Activated naive CD8-positive, alpha-beta T cell treated with anti-CD3 and anti-CD28 coated beads for 36 hours (primary cell): ENCODE measurements at regions not wholly inside any gene's neighbourhood (a gene's known extent, or its start where the extent isn't known, plus 50 kb on each side); places are given as distances from the start of the nearest gene placed in this dataset.

Source experiments
- DNase-seq: peaks from one replicate; pipeline ENCODE4 v3.0.0; 2021
- H3K27ac Mint-ChIP-seq: one replicate; pipeline ENCODE4 v1.8.0; 2022; ENCODE audit warnings: mild to moderate bottlenecking, moderate library complexity, mixed read lengths
- H3K27me3 Mint-ChIP-seq: one replicate; pipeline ENCODE4 v1.8.0; 2022; ENCODE audit warnings: mild to moderate bottlenecking, mixed read lengths
- H3K36me3 Mint-ChIP-seq: one replicate; pipeline ENCODE4 v1.8.0; 2021; ENCODE audit warnings: mild to moderate bottlenecking, mixed read lengths
- H3K4me1 Mint-ChIP-seq: one replicate; pipeline ENCODE4 v1.8.0; 2021; ENCODE audit warnings: mixed read lengths
- H3K4me3 Mint-ChIP-seq: one replicate; pipeline ENCODE4 v1.8.0; 2022; ENCODE audit warnings: mild to moderate bottlenecking, moderate library complexity, mixed read lengths
- H3K9me3 Mint-ChIP-seq: one replicate; pipeline ENCODE4 v1.8.0; 2022; ENCODE audit warnings: mixed read lengths

DNA sequence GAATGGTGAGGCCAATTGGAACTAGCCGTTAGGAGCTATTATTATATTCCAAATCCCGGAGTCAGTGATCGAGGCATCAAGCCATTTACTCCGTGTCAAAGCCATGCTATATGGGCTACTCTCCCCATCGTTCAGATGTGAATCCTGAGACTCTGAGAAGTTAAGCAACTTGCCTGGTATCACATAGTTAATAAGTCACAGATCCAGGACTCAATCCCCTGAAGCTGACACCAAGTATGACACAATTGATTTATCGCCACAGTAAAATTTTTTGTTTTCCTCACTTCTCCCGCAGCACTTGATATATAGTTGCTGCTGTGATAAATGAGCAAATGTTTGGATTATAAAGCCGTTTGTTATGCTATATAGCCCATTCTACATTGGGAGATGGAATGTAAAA lies 50.8 kb upstream of the TSHZ2 start:
- peaks cover 10% of the 10 kb centered on the region for H3K4me1 Mint-ChIP-seq
- no peak overlapping the region for H3K4me3 Mint-ChIP-seq
- H3K27ac Mint-ChIP-seq = no peak overlapping the region
- H3K36me3 Mint-ChIP-seq = no peaks in the 10 kb centered on the region
- H3K27me3 Mint-ChIP-seq = peaks cover 8% of the 10 kb centered on the region
- DNase-seq = no peak
- H3K9me3 Mint-ChIP-seq = peaks cover 2% of the 10 kb centered on the region

DNA sequence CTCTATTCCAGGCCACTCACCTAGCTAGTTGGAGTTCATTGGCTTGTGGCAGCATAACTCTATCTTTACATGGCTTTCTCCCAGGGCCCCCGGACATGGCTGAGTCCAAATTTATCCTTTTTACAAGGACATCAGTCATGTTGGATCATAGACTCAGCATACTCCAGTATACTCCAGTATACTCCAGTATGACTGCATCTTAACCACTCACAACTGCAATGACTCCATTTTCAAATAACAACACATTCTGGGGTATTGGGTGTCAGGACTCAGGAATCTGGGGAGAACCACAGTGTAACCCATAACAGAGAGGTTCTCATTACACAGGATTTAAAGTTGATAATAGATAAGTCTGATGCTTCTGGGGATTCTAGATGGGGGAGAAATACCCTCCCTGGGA lies 53.8 kb upstream of the TSHZ2 start:
- H3K4me3 Mint-ChIP-seq = no peak overlapping the region
- DNase-seq = no peak
- no peak overlapping the region for H3K27ac Mint-ChIP-seq
- peaks cover 4% of the 10 kb centered on the region for H3K27me3 Mint-ChIP-seq
- H3K4me1 Mint-ChIP-seq = peaks cover 4% of the 10 kb centered on the region
- no peaks in the 10 kb centered on the region for H3K36me3 Mint-ChIP-seq
- H3K9me3 Mint-ChIP-seq = peaks cover 9% of the 10 kb centered on the region

DNA sequence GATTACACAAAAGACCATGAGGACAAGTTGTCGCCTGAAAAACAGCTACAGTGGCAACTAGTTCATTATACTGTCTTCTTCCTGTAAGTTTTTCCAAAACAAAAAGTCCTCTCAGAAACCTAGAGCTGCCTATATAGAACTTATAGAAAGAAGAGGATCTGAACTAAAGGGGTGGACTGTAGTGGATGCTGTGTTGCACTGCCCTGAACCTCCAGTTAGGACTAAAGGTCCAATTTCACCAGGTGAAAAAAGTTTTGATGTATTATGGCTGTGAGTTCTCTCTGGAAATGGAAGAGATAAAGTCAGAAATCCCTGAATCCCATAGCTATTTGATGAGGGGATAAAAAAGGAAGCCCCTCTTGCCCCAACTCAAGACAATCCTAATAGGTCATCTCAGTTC lies 56.6 kb upstream of the TSHZ2 start:
- H3K27ac Mint-ChIP-seq = no peak overlapping the region
- no peak for DNase-seq
- peaks cover 9% of the 10 kb centered on the region for H3K9me3 Mint-ChIP-seq
- no peaks in the 10 kb centered on the region for H3K4me1 Mint-ChIP-seq
- no peak overlapping the region for H3K4me3 Mint-ChIP-seq
- H3K36me3 Mint-ChIP-seq = no peaks in the 10 kb centered on the region
- H3K27me3 Mint-ChIP-seq = peaks cover 4% of the 10 kb centered on the region

DNA sequence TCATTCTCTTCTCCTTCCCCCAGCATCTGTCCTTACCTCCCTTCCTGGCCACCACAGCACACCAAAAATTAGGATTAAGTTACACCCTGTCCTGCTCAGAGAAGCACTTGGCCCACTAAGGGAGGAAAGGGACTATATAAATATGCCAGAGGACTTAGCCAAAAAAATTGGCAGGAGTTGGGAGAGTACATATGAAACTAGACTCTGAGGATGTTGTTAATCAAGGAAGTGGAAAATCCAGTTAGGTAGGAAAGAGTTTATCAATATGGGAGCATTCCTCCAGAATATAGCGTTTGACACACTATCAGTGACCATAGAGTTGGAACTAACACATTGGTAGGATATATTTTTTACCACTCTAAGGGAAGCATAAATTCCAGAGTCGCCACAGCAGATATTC lies 57.3 kb upstream of the TSHZ2 start:
- no peak overlapping the region for H3K27ac Mint-ChIP-seq
- H3K9me3 Mint-ChIP-seq = peaks cover 9% of the 10 kb centered on the region
- no peak overlapping the region for H3K4me3 Mint-ChIP-seq
- H3K4me1 Mint-ChIP-seq = peaks cover 1% of the 10 kb centered on the region
- DNase-seq = no peak
- H3K36me3 Mint-ChIP-seq = no peaks in the 10 kb centered on the region
- H3K27me3 Mint-ChIP-seq = peaks cover 4% of the 10 kb centered on the region

DNA sequence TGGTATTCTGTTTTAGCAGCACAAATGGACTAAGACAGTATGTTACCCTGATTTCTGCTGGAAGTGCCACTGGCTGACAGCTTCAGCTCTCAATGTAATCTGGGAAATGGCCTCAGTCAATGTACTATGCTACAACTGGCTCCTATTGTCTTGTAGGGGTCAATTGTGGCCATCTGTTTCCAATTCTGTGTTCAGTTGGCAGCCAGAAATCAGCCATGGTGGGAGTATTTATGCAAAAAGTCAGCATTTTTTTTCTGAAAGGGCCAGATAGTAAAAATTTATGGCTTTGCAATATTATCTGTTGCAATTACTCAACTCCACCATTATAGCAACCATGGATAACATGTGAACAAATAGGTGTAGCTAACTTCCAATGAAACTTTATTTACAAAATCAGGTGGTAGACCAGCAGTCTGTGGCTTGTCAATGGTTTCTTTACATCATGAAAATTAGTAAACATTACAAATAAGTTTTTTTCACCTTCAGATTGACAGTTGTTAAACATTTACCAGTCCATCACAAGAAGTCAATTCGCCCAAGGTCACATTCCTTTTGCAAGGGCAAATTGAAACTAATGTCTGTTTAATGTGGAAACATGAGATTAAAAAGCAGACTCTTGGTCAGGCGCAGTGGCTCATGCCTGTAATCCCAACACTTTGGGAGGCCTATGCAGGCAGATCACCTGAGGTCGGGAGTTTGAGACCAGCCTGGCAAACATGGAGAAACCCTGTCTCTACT lies 58.3 kb upstream of the TSHZ2 start:
- peaks cover 7% of the 10 kb centered on the region for H3K27me3 Mint-ChIP-seq
- H3K4me3 Mint-ChIP-seq = no peak overlapping the region
- no peaks in the 10 kb centered on the region for H3K36me3 Mint-ChIP-seq
- DNase-seq = no peak
- H3K9me3 Mint-ChIP-seq = peaks cover 9% of the 10 kb centered on the region
- H3K4me1 Mint-ChIP-seq = peaks cover 1% of the 10 kb centered on the region
- no peak overlapping the region for H3K27ac Mint-ChIP-seq

DNA sequence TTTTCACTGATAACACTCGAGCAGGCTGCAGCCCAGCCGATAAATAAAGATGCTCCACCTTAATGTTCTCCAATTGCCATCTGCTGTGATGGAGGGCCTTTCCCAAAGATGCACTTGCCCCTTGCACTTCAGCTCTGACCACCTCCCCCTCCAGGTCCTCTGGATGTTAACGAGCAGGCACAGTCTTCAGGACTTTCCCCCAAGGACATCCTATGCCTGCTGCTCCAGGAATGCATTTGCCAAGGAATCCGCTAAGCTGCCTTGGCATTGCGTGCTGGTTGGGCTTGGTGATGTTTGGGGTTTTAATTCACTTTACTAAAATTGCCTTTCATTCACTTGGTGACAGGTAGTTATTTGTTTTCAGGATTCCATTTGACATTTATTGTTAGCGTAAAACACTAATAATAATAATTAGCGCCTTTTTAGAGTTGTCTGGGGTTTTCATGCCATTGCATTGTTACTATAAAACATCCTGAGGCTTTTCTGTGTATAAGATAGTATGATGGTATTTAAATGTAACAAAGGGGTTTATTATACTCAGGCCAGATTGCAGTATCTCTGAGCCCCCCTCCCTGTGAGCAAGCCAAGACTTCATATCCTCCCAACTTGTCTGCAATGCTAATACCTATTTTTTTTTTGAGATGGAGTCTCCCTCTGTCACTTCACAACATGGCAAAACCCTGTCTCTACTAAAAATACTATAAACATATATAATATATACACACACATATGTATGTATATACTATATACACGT lies 66.7 kb upstream of the TSHZ2 start:
- Mint-ChIP-seq H3K9me3 (no peaks in the 10 kb centered on the region), H3K36me3 (no peaks in the 10 kb centered on the region), H3K4me3 (no peak overlapping the region), H3K27ac (no peak overlapping the region), H3K27me3 (peaks cover 20% of the 10 kb centered on the region), H3K4me1 (peaks cover 1% of the 10 kb centered on the region)
- DNase-seq = no peak

DNA sequence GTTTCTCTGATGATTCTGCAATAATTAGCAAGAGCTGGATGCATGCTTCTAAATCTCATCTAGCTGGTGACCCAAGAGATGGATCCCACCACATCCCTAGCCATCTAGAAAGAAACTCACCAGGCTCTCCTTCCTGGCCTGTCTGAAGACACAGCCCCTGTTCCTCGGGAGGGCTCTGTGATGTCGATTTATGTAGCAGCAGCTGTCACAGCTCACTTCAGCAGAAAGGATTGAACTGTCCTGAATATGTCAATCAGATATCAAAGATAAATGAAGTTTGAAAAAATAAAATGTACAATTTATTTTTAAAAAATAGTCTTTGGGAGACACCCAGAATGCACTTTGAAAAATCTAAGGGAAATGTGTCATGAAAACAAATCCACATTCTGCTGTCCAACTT lies 67.3 kb upstream of the TSHZ2 start:
- H3K27ac Mint-ChIP-seq = no peak overlapping the region
- H3K4me3 Mint-ChIP-seq = no peak overlapping the region
- no peaks in the 10 kb centered on the region for H3K4me1 Mint-ChIP-seq
- DNase-seq = no peak
- no peaks in the 10 kb centered on the region for H3K9me3 Mint-ChIP-seq
- H3K36me3 Mint-ChIP-seq = no peaks in the 10 kb centered on the region
- peaks cover 20% of the 10 kb centered on the region for H3K27me3 Mint-ChIP-seq

DNA sequence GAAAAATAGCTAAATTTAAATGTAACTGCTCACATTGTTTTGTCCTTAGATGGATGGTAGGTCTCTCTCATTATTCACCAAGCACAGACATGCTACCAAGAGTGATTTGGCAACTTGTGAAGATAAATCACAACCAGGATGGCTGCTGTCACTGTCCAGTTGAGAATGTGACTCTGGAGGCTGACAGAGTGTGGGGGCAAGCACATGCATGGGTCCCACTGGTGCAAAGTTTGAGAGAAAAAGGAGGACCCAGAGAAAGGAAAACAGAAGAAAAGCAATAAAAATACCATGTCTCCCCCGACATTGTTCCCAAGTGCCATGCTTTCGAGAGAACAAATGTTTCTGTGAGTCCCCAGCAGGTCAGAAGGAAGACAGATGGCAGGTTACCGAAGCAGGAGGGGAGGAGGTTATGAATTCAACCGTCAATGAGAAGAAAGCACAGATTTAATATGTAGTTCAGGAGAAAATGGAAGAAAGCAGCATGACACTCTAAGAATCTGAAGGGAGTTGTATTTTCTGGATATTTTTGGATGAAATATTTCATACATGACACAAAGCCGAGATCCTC lies 73.0 kb upstream of the TSHZ2 start:
- peaks cover 2% of the 10 kb centered on the region for H3K36me3 Mint-ChIP-seq
- H3K27ac Mint-ChIP-seq = no peak overlapping the region
- H3K9me3 Mint-ChIP-seq = peaks cover 4% of the 10 kb centered on the region
- H3K4me1 Mint-ChIP-seq = peaks cover 7% of the 10 kb centered on the region
- no peak overlapping the region for H3K4me3 Mint-ChIP-seq
- no peak for DNase-seq
- peaks cover 22% of the 10 kb centered on the region for H3K27me3 Mint-ChIP-seq

DNA sequence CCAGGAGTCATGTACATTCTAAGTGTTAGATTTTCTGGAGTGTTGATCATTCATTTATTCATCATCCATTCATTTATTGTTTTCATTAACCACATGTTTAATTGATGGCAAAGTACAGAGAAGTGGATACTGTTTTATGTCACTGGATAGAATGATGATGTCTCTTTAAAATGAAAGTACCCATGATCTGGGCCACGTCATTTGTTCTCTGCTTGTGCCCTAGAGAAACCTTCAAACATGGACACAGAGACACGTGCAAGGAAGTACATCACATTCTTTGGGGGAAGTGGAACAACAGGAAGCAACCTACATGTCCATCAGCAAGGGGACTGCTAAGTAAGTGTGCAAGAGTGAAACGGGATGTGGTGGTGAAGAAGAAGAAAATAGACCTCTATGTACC lies 75.8 kb upstream of the TSHZ2 start:
- peaks cover 2% of the 10 kb centered on the region for H3K36me3 Mint-ChIP-seq
- peaks cover 9% of the 10 kb centered on the region for H3K27me3 Mint-ChIP-seq
- no peak overlapping the region for H3K4me3 Mint-ChIP-seq
- peaks cover 4% of the 10 kb centered on the region for H3K9me3 Mint-ChIP-seq
- no peak overlapping the region for H3K27ac Mint-ChIP-seq
- no peak for DNase-seq
- H3K4me1 Mint-ChIP-seq = peaks cover 7% of the 10 kb centered on the region

DNA sequence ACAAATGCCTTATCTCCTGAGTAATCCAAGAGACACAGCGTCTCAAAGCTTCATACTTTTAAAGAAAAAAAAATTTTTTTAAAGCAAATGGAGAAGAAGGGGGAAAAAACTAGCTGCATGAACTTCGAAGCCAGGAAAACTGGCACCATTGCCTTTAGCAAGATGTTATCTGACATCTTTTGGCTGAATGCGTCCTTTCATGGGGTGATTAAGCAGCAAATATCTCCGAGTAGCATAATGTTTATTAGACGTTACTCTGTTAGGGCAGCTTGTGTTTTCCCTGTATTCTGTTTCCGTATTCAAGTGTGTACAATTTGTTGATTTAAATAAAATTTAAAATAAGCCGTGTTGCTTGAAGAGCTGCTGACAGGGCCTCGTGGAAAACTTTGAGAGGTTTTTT lies 76.5 kb upstream of the TSHZ2 start:
- no peak overlapping the region for H3K4me3 Mint-ChIP-seq
- H3K36me3 Mint-ChIP-seq = peaks cover 2% of the 10 kb centered on the region
- no peak overlapping the region for H3K27ac Mint-ChIP-seq
- DNase-seq = no peak
- peaks cover 7% of the 10 kb centered on the region for H3K4me1 Mint-ChIP-seq
- H3K9me3 Mint-ChIP-seq = peaks cover 4% of the 10 kb centered on the region
- H3K27me3 Mint-ChIP-seq = peaks cover 12% of the 10 kb centered on the region

DNA sequence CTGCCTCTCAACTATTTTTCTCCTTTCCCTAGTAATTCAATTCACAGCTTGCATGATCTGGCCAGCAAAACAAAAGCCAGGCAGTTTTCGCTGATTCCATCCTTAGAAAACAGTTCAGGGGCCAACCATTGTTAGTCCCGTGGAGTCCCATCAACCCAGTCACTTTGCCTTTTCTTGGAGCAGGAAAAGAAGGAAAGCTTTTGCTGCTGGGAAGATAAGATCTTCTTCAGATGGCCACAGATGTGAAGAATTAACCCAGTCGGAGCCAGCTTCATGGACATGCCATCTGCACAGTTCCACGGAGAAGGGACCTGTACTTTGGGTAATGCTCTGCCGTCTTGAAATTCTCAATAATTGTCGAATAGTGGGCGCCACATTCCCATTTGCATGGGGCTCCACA lies 76.9 kb upstream of the TSHZ2 start:
- H3K27ac Mint-ChIP-seq = no peak overlapping the region
- peaks cover 4% of the 10 kb centered on the region for H3K9me3 Mint-ChIP-seq
- DNase-seq = no peak
- peaks cover 12% of the 10 kb centered on the region for H3K27me3 Mint-ChIP-seq
- H3K4me3 Mint-ChIP-seq = no peak overlapping the region
- H3K4me1 Mint-ChIP-seq = peaks cover 7% of the 10 kb centered on the region
- H3K36me3 Mint-ChIP-seq = peaks cover 2% of the 10 kb centered on the region

DNA sequence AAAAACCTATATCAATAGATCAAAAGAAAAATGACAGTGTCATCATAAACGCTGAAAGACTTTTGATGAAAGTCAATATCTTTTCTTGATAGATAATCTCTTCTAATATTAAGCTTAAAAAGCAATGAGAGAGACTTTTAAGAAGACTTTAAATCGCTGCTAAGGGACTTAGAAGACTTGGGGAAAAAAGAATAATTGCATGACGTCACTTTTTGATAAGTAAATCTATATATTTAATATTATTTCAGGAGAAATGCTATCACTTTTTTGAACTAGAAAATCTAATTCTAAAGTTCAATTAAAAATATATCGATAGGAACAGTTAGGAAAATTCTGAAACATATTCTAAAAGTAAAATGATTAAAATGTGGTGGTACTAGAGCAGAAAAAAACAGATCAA lies 78.7 kb upstream of the TSHZ2 start:
- Mint-ChIP-seq H3K27me3 (peaks cover 12% of the 10 kb centered on the region), H3K36me3 (peaks cover 2% of the 10 kb centered on the region), H3K9me3 (peaks cover 4% of the 10 kb centered on the region), H3K27ac (no peak overlapping the region), H3K4me3 (no peak overlapping the region), H3K4me1 (peaks cover 7% of the 10 kb centered on the region)
- no peak for DNase-seq

DNA sequence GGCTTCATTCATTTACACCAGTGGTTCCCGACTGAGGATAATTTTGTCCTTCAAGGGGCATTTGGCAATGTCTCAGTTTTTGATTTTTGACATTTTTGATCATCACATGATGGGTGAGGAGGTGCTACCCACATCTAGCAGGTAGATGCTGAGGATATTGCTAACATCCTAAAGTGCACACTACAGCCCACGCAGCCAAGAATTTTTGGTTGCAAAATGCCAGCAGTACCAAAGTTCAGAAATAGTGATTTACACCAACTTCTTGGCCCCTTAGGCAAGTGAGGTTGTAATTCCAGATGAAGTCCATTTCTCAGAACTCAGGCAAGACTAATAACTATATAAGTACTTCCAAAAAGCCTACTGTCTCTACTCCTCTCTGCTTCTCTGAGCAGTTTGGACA lies 80.1 kb upstream of the TSHZ2 start:
- Mint-ChIP-seq H3K4me3 (no peak overlapping the region), H3K27ac (no peak overlapping the region), H3K9me3 (peaks cover 4% of the 10 kb centered on the region), H3K4me1 (peaks cover 7% of the 10 kb centered on the region), H3K27me3 (peaks cover 18% of the 10 kb centered on the region), H3K36me3 (peaks cover 2% of the 10 kb centered on the region)
- DNase-seq = no peak

DNA sequence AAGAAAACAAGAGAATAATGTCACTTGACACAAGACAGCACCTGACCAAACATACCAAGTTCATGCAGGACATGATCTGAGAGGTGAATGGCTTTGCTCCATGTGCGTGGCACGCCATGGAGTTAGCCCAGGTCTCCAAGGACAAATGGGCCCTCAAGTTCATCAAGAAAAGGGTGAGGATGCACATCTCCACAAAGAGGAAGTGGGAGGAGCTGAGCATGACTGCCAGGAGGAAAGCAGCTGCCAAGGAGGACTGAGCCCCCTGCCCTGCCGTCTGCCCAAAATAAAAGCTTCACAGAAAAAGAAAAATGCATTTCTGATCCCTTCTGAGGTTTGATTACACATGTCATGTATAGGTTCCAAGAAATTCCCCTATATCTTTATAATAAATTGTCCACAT lies 82.0 kb upstream of the TSHZ2 start:
- Mint-ChIP-seq H3K4me1 (no peaks in the 10 kb centered on the region), H3K27me3 (peaks cover 21% of the 10 kb centered on the region), H3K27ac (no peak overlapping the region), H3K9me3 (no peaks in the 10 kb centered on the region), H3K36me3 (no peaks in the 10 kb centered on the region), H3K4me3 (no peak overlapping the region)
- DNase-seq = no peak

DNA sequence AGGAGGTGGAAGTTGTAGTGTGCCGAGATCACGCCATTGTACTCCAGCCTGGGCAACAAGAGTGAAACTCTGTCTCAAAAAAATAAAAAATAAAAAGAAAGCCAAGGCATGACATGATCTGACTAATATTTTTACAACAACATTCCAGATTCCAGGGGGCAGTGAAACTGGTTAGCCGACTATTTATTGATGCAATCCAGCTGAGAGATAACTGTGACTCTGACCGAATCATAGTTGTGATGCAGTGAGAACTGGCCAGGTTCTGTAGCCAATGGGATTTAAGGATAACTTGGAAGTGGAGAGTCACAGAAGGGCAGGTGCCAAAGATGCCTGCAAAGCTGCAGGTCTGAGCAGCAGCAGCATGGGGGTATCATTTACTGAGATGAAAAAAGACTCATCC lies 82.9 kb upstream of the TSHZ2 start:
- Mint-ChIP-seq H3K36me3 (no peaks in the 10 kb centered on the region), H3K4me1 (no peaks in the 10 kb centered on the region), H3K27me3 (peaks cover 16% of the 10 kb centered on the region), H3K4me3 (no peak overlapping the region), H3K27ac (no peak overlapping the region), H3K9me3 (no peaks in the 10 kb centered on the region)
- no peak for DNase-seq

DNA sequence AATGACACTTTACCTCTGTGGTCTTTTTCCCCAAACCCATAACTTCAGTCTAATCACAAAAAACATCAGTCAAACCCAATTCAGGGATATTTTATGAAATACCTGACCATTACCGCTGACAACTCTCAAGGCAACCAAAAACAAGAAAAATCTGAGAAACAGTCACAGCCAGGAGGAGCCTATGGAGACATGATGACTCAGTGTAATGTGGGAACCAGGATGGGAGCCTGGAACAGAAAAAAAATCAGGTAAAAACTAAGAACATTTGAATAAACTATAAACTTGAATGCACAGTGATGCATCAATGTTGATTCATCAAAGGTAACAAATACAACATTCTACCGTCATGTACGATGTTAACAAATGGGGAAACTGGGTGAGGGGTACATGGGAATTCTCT lies 84.1 kb upstream of the TSHZ2 start:
- H3K27me3 Mint-ChIP-seq = peaks cover 16% of the 10 kb centered on the region

More for the DNA sequence above, 84.1 kb upstream of the TSHZ2 start:
- Mint-ChIP-seq H3K27ac (no peak overlapping the region), H3K9me3 (no peaks in the 10 kb centered on the region), H3K4me3 (no peak overlapping the region), H3K4me1 (no peaks in the 10 kb centered on the region), H3K36me3 (no peaks in the 10 kb centered on the region)
- DNase-seq = no peak
